Loucy (cell line): ENCODE measurements at regions not wholly inside any gene's neighbourhood (a gene's known extent, or its start where the extent isn't known, plus 50 kb on each side); places are given as distances from the start of the nearest gene placed in this dataset.

ENCODE experiments used
- CTCF ChIP-seq: fragments of 200-600 bp; sonication (generic); conservative IDR thresholded peaks from 2 replicates; pipeline ENCODE4 v1.5.1; 2014; ENCODE audit warnings: mild to moderate bottlenecking, antibody characterized with exemption, low read length
- EZH2phosphoT487 ChIP-seq: fragments of 200-600 bp; IDR thresholded peaks from 2 replicates; pipeline ENCODE4 v1.6.1; 2018; ENCODE audit warnings: antibody characterized with exemption, mild to moderate bottlenecking, moderate library complexity, borderline replicate concordance

- TF ChIP-seq CTCF = no peak
- no peak for TF ChIP-seq EZH2phosphoT487
Observed at GRCh38 chr2:24429197-24430074, 61.6 kb upstream of the NCOA1 start.
